Fibroblast of lung (primary cell): ENCODE measurements at regions not wholly inside any gene's neighbourhood (a gene's known extent, or its start where the extent isn't known, plus 50 kb on each side); places are given as distances from the start of the nearest gene placed in this dataset.

Experiments
- DNase-seq, 2 donors: peaks; one replicate each; pipeline versions ENCODE4 v3.0.0 to v3.0.0-alpha.2; 2010; ENCODE audit warnings: low read depth in 2 of 2
- H2AFZ ChIP-seq: 2 replicates; pipeline ENCODE4 v1.5.1; 2012; ENCODE audit warnings: low read length, control low read depth, inconsistent platforms
- H3K27ac ChIP-seq: 2 replicates; pipeline ENCODE4 v1.5.1; 2011; ENCODE audit warnings: low read length, control low read depth; ENCODE audit not compliant: insufficient read depth
- H3K27me3 ChIP-seq: 2 replicates; pipeline ENCODE4 v1.5.1; 2011; ENCODE audit warnings: mild to moderate bottlenecking, low read length; ENCODE audit not compliant: control insufficient read depth, insufficient read depth
- H3K36me3 ChIP-seq: 2 replicates; pipeline ENCODE4 v1.5.1; 2011; ENCODE audit warnings: low read length; ENCODE audit not compliant: control insufficient read depth, insufficient read depth
- H3K4me1 ChIP-seq: 2 replicates; pipeline ENCODE4 v1.5.1; 2011; ENCODE audit warnings: low read length; ENCODE audit not compliant: control insufficient read depth, insufficient read depth; ENCODE audit errors: extremely low read depth
- H3K4me2 ChIP-seq: 2 replicates; pipeline ENCODE4 v1.5.1; 2011; ENCODE audit warnings: low read length, control low read depth; ENCODE audit not compliant: insufficient read depth; ENCODE audit errors: extremely low read depth
- H3K4me3 ChIP-seq, 4 experiments: fragments of 200-600 bp in 1 of 4; sonication (generic) in 1 of 4; replicated peaks in 1 of 4; 2 replicates each; pipeline ENCODE4 v1.5.1; 2011 to 2016; ENCODE audit warnings: low read length in 4 of 4, low read depth in 3 of 4, mild to moderate bottlenecking in 3 of 4, control low read depth in 2 of 4, inconsistent platforms in 1 of 4, mixed read lengths in 1 of 4; ENCODE audit not compliant: insufficient read depth in 1 of 4; ENCODE audit errors: control extremely low read depth in 1 of 4
- H3K79me2 ChIP-seq: 2 replicates; pipeline ENCODE4 v1.5.1; 2012; ENCODE audit warnings: mild to moderate bottlenecking, low read length, inconsistent platforms; ENCODE audit not compliant: control insufficient read depth, insufficient read depth
- H3K9ac ChIP-seq: 2 replicates; pipeline ENCODE4 v1.5.1; 2011; ENCODE audit warnings: mild to moderate bottlenecking, low read length, control low read depth; ENCODE audit not compliant: insufficient read depth
- H3K9me3 ChIP-seq: 2 replicates; pipeline ENCODE4 v1.5.1; 2012; ENCODE audit warnings: low read depth, low read length; ENCODE audit not compliant: control insufficient read depth, insufficient read depth
- H4K20me1 ChIP-seq: 2 replicates; pipeline ENCODE4 v1.5.1; 2011; ENCODE audit warnings: low read length; ENCODE audit not compliant: control insufficient read depth, insufficient read depth; ENCODE audit errors: extremely low read depth
- CTCF ChIP-seq, 2 donors: IDR thresholded peaks in 1 of 2; conservative IDR thresholded peaks in 1 of 2; 1 replicate in 1 of 2; 2 replicates in 1 of 2; pipeline ENCODE4 v1.5.1; 2011 to 2012; ENCODE audit warnings: low read length in 2 of 2, control low read depth in 1 of 2, inconsistent platforms in 1 of 2, low read depth in 1 of 2, mild to moderate bottlenecking in 1 of 2
- EZH2 ChIP-seq: IDR thresholded peaks from 2 replicates; pipeline ENCODE4 v1.5.1; 2012; ENCODE audit warnings: low read length, control low read depth, mild to moderate bottlenecking; ENCODE audit errors: missing control alignments

- Histone ChIP-seq H3K9ac (no peak overlapping the region), H3K27me3 (no peaks in the 10 kb centered on the region), H3K9me3 (no peaks in the 10 kb centered on the region), H3K4me1 (no peaks in the 10 kb centered on the region), H3K4me2 (no peak overlapping the region), H3K79me2 (no peaks in the 10 kb centered on the region), H3K27ac (no peak overlapping the region), H3K4me3 (no peak overlapping the region), H2AFZ (no peak overlapping the region), H3K36me3 (no peaks in the 10 kb centered on the region), H4K20me1 (no peaks in the 10 kb centered on the region)
- TF ChIP-seq EZH2, result no peak
- no peak for TF ChIP-seq CTCF (conservative IDR thresholded peaks at IDR 0.05 in 1 of 2, IDR thresholded peaks at IDR 0.05 in 1 of 2; ENCODE audit: low read depth in 1 of 2, low read length in 2 of 2)
- DNase-seq, result no peak
These were observed 286.2 kb upstream of the GPR149 start for GRCh38 chr3:154716170-154716569.

GRCh38 chr3:154708554-154708953, 278.6 kb upstream of the GPR149 start:
- Histone ChIP-seq H3K4me3 (no peak overlapping the region), H2AFZ (no peak overlapping the region)

GRCh38 chr3:154701055-154701454, 271.1 kb upstream of the GPR149 start:
- no peak overlapping the region for H3K4me3 ChIP-seq
- H3K27ac ChIP-seq, result no peak overlapping the region
- DNase-seq, result no peak
- H3K9me3 ChIP-seq, result no peaks in the 10 kb centered on the region
- TF ChIP-seq CTCF (conservative IDR thresholded peaks at IDR 0.05 in 1 of 2, IDR thresholded peaks at IDR 0.05 in 1 of 2; ENCODE audit: low read depth in 1 of 2, low read length in 2 of 2), result no peak
- no peak for TF ChIP-seq EZH2
- no peaks in the 10 kb centered on the region for H3K79me2 ChIP-seq
- no peaks in the 10 kb centered on the region for H3K36me3 ChIP-seq
- no peak overlapping the region for H3K9ac ChIP-seq
- H3K4me1 ChIP-seq, result no peaks in the 10 kb centered on the region
- H3K27me3 ChIP-seq, result no peaks in the 10 kb centered on the region
- no peaks in the 10 kb centered on the region for H4K20me1 ChIP-seq
- no peak overlapping the region for H3K4me2 ChIP-seq
- no peak overlapping the region for H2AFZ ChIP-seq

More at GRCh38 chr3:154708554-154708953, 278.6 kb upstream of the GPR149 start:
- Histone ChIP-seq H3K79me2 (no peaks in the 10 kb centered on the region), H4K20me1 (no peaks in the 10 kb centered on the region), H3K9me3 (no peaks in the 10 kb centered on the region), H3K27ac (no peak overlapping the region), H3K4me2 (no peak overlapping the region), H3K4me1 (no peaks in the 10 kb centered on the region), H3K27me3 (no peaks in the 10 kb centered on the region), H3K36me3 (no peaks in the 10 kb centered on the region), H3K9ac (no peak overlapping the region)
- TF ChIP-seq EZH2 (no peak), CTCF (conservative IDR thresholded peaks at IDR 0.05 in 1 of 2, IDR thresholded peaks at IDR 0.05 in 1 of 2; ENCODE audit: low read depth in 1 of 2, low read length in 2 of 2) (no peak)
- no peak for DNase-seq
